Lower leg skin (tissue), 3 donors: ENCODE measurements at regions not wholly inside any gene's neighbourhood (a gene's known extent, or its start where the extent isn't known, plus 50 kb on each side); places are given as distances from the start of the nearest gene placed in this dataset.

Experiments
- POLR2A ChIP-seq, 2 donors: fragments of 450-650 bp; IDR thresholded peaks; one replicate each; pipeline ENCODE4 v1.6.1; 2016 to 2017; ENCODE audit warnings: antibody characterized with exemption in 2 of 2, mild to moderate bottlenecking in 1 of 2, moderate library complexity in 1 of 2
- TF ChIP-seq, protein P1 (sequence below), 3 donors: fragments of 450-650 bp; IDR thresholded peaks; one replicate each; pipeline ENCODE4 v1.5.1; 2016; ENCODE audit warnings: antibody characterized with exemption in 3 of 3, mild to moderate bottlenecking in 3 of 3, moderate library complexity in 2 of 3

DNA sequence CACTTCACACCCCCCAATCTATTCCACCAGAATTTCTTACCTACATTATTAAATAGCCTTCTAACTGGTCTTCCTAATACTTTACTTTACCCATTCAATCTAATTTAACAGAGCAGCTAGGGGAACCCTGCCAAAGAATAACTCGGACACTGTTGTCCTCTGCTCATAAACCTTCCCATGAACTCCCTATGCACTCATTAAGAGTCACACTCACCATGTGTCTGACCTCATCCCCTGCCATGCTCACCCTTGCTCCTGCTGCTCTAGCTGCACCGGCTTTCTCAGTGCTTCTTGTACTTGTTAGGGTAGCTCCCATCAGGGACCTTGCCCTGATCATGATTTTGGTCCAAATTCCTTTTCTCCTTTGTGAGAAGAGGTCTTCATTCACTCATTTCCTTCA is 54.6 kb upstream of the GUCY1A1 start:
- TF ChIP-seq, protein P1, sequence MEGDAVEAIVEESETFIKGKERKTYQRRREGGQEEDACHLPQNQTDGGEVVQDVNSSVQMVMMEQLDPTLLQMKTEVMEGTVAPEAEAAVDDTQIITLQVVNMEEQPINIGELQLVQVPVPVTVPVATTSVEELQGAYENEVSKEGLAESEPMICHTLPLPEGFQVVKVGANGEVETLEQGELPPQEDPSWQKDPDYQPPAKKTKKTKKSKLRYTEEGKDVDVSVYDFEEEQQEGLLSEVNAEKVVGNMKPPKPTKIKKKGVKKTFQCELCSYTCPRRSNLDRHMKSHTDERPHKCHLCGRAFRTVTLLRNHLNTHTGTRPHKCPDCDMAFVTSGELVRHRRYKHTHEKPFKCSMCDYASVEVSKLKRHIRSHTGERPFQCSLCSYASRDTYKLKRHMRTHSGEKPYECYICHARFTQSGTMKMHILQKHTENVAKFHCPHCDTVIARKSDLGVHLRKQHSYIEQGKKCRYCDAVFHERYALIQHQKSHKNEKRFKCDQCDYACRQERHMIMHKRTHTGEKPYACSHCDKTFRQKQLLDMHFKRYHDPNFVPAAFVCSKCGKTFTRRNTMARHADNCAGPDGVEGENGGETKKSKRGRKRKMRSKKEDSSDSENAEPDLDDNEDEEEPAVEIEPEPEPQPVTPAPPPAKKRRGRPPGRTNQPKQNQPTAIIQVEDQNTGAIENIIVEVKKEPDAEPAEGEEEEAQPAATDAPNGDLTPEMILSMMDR (IDR thresholded peaks at IDR 0.05) = no peak
- TF ChIP-seq POLR2A (IDR thresholded peaks at IDR 0.05) = no peak
